T-helper 2 cell (primary cell): ENCODE measurements at regions not wholly inside any gene's neighbourhood (a gene's known extent, or its start where the extent isn't known, plus 50 kb on each side); places are given as distances from the start of the nearest gene placed in this dataset.

ENCODE experiments used
- DNase-seq, 5 experiments: peaks; one replicate each; pipeline versions ENCODE4 v3.0.0 to v3.0.0-alpha.2; 2012 to 2022

- no peak for DNase-seq
Measured at GRCh38 chr6:90403489-90404381, 107.1 kb upstream of the BACH2 start.

GRCh38 chr6:90402831-90403192, 106.2 kb upstream of the BACH2 start:
- DNase-seq: no peak

DNA sequence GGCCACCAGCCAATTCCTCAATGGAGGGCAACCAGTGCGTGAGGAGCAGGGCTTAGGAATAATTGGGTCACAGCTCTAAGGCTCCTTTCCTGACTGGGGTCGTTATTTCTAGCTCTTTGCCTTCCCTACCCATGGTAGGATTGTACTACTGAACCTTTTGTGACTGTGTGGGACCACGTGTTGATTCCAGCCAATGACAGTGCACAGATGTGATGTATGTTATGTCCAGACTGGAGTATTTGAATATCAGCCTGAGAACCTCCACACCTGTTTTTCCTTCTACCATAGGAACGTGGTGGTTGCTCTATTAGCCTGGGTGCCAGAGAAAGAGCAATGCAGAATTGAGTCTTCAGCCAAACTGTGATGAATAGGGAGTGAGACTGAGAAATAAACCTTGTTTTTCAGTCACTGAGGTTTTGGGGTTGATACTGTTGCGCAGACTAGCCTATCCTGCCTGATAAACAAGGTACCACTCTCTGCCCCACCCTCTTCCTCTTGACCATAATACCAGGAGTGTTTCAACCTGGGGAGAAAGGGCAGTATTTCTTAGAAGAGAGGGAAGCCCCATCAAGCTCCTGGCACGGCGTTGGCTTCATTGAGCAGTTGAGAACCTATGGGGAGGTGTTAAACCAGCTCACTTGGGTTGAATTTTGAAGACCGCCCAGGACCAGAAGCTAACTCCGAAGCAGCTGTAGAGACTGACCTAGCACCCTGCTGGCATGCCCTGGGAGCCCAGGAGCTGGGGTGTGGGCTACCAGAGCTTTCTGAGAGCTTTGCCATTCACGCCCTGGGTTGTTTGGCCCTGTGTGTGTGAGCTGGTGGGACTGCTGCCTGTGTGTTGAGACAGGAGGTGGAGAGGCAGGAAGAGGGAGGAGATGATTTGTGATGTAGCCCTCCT, 105.5 kb upstream of the BACH2 start:
- DNase-seq: peak in 2 of 5 experiments; percentile 45 to 81

- DNase-seq: peak in 1 of 5 experiments; percentile 29
Measured at GRCh38 chr6:90399970-90400369, 103.3 kb upstream of the BACH2 start.

GRCh38 chr6:90397929-90398674, 101.5 kb upstream of the BACH2 start:
- peak in 4 of 5 experiments; percentile 64 to 96 (median 82) for DNase-seq

DNA sequence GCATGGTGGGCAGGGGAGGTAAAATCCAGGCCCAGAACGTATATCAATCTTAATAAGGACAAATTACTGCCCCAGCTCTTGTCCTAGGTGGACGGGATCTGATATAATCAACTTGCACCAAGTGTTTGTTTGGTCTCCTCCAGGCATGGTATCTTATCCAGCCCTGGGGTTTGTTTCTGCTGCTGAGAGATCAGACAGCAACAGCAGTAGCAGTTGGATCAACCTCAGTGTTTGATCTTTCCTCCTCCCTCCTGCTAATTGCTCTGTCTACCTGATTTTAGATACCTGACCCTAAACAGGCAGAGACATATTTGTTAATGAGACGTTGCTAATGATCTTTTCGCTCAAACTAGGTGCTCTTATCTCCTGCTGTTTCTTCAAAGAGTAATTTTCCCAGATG, 100.4 kb upstream of the BACH2 start:
- DNase-seq: no peak

- peak in 4 of 5 experiments; percentile 41 to 83 (median 54) for DNase-seq
Measured at GRCh38 chr6:90393232-90393884, 96.7 kb upstream of the BACH2 start.

DNA sequence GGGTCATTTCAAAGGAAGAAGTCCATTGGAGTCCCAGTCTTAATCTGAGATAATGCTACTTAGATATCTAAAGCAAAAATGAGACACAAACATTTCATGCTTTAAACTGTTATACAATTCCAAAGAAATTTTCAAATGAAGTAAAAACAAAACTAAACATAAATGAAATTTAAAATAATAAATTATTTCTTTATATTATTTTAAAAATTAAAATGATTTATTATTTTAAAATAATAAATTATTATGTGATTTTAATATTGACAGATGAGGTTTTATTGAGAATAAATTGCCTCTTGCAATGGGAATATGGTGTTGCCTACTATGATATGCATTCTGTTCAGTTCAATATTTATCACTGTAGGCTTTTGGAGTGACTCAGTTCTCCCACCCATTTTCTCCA, 93.7 kb upstream of the BACH2 start:
- DNase-seq: no peak

DNA sequence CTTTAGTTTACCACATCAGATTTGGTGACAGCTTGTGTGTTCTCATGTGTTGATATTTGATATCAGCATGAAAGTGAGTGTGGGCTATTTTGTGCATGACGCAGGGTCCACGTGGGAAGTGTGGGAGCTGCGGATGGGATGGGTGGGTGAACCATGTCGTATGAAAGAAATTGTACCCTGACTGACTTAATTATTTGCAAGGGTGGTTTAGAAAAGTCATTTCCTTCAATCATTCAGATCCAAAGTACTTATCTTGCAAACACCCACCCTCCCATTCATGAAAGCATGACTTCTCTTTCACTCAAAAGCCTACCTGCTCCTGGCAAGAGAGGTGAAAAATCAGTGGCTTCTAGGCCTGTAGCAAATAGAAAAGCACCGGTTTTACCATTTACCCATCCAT, 91.8 kb upstream of the BACH2 start:
- peak in 2 of 5 experiments; percentile 35 to 41 for DNase-seq

DNA sequence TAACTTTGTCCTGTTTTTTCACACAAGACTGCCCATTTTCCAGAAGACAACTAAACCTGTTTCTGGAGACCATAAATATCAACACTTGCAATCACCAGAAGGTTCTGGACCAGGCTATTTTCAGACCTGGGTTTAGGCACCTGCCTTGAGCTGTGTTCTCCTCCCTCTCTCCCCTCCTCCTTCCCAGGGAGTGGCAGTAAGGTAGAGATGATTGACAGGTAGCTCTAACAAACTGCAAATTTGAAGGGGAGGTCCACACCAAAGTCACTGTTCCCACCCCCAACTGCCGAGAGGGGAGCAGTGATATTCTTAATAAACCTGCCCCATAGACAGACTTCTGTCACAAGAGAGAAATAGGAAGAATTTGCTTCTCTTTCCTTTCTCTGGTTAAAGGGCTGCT, 91.2 kb upstream of the BACH2 start:
- DNase-seq: no peak

GRCh38 chr6:90387383-90387775, 90.7 kb upstream of the BACH2 start:
- no peak for DNase-seq

DNA sequence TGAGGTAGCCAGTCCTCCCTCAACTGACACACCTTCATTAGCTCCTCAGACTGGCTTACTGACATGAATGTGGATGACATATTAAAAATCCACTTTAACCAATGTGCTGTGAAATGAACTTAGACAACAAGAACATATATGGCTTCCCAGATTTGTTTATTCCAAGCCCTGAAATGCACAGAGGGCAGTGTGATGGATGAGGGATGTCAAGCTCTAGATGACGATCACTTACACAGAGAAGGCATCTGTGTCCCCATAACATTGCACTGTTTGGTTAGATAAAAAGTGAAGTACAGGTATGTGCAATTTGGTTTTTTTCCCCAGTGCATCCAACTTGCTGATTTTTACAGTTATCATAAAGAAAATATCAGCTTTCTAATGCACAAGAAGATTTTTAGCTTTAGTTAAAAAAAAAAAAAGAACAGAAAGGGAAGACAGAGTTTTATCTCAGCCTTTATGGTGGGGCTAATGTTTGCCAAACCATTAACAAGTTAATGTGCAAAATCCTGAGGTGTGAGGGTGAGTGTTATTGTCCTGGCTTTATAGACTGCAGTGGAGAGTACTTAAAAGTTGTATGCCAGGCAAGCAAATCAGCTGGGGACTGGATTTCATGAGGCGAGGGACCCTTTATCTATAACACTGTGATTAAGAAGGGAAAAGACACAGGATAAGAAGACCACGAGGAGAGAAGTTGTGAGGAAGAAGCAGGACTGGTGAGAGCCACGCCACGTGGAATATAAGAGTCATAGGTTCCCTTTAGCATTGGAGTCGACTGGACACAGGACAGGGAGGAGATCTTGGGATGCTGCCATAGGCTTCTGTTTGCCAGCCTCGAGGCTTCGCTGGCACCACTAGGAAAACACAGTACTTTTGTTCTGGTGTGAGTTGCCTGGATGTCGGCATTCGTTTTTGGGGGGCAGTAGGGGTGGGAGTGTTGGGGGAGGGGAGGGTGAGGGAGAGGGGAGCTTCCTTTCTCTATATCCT, 90.0 kb upstream of the BACH2 start:
- DNase-seq: no peak

GRCh38 chr6:90385759-90386313, 89.2 kb upstream of the BACH2 start:
- DNase-seq: no peak

GRCh38 chr6:90384720-90385119, 88.1 kb upstream of the BACH2 start:
- no peak for DNase-seq

DNA sequence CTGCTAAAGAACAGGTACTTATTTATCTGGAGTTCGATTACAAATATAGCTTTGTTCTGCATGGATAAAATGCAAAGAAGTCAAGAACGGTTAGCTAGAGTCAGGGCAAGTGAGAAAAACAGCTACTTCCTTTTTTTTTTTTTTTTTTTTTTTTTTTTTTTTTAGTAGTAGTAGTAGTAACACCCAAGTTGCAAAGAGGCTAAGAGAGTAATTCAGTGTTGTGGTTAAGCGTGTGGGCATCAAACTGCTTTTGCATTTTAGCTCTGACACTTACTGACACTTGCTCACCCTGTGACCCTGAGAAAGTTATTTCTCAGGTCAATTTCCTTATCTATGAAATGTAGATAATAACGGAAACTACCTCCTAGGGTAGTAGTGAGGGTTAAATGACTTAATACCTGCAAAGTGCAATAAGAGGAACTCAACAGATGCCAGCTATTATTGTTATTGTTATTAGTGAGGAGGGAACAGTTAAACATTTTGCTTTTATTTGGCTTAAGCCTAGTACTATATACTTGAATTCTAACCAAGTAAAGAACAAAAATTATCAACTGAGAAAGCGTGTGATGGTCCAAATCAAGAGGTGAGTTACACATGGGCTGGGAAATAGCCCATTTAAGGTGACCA, 86.7 kb upstream of the BACH2 start:
- peak in 1 of 5 experiments; percentile 80 for DNase-seq

DNA sequence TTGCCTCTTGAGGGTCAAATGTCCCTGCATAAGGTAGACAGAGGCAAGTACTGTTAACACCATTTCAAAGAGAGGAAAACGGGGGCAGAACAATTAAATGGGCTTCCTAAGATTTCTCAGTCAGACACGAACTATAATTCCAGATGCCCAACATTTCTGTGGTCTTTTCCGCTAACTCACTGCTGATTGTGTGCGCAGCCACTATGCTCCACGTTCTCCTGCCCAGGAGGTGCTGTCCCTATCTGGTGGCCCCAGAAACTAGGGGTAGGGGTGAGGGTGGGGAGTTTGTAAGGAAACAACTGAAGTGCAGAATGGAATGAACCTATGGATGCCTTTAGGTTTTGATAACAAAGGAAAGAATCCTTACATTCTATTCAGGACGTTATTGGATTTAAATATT, 86.1 kb upstream of the BACH2 start:
- no peak for DNase-seq

DNA sequence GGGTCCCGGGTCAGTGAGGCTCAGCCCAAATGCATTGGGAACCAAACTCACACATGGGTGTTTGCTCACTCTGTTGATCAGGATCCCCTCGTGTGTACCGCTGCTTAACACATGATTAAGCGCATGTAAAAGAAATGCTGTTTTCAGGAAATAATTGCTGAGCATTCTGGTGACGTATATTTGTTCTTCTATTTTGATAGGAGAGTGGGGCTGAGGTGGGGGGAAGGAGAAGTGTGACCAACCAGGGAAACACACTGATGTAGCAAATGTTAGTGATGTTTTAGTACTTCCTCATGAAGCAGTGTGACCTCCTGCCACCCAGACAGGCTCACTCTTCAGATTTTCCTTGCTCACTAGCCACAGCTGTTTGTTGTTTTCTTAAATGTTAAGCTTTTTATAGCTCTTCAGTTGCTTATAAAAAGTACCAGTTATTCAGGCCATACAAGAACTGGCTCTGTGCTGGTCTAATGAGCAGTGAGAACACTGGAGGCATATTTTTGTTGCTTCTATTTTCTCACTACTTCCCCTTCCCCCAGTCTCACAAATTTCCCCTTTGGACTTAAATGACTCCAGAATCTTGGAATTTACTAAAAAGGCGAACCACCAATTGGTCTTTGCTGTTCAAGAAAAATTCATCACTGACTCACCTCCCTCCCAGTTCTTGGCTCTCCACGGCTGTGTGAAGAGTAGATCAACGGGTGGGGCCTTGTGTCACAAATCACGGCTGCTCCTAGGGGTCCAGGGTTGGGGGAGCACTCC, 79.2 kb upstream of the BACH2 start:
- no peak for DNase-seq

- no peak for DNase-seq
Measured at GRCh38 chr6:90374201-90374600, 77.6 kb upstream of the BACH2 start.

DNA sequence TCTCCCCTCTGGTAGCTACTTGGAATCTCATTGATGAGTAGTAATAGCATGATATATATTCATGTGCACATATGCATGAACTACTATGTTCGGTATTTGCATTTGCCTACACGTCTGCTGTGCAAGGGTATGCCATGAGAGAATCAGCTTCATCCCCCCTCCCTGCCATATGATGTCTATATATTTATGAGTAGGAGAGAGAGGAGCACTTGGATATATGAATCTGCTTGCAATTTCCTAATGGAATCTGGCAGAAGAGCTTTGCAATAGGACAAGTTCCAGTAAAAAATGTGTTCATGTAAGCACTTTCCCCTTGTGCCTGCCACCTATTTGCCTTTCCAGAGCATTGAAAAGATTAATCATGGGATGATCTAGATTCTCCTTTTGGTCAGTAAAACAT, 76.2 kb upstream of the BACH2 start:
- no peak for DNase-seq

DNA sequence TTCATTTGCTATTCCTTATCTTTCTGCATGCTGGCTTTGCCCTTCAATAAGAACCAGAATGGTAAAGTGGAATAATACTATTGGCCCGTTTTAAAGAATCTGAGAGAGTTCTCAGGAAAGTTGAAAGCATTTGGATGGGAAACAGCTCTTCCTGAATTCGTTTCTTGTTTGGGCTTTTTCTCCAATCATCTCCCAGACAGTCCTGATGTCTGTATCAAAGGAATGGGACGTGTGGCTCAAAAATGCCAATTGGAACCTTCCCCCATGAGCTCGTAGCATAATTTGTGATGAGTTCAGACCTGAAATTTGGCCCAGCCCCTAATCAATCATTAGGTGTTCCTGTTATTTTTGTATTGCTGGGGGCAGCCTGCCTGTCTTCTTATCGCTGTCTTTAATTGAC, 75.8 kb upstream of the BACH2 start:
- no peak for DNase-seq
